ENCODE measurements at regions not wholly inside any gene's neighbourhood (a gene's known extent, or its start where the extent isn't known, plus 50 kb on each side); places are given as distances from the start of the nearest gene placed in this dataset.
"Not testable (repeated sequence)": the region's sequence is repeated elsewhere in the genome, so short reads cannot be mapped to it uniquely, and the experiment has no call there.

DNA sequence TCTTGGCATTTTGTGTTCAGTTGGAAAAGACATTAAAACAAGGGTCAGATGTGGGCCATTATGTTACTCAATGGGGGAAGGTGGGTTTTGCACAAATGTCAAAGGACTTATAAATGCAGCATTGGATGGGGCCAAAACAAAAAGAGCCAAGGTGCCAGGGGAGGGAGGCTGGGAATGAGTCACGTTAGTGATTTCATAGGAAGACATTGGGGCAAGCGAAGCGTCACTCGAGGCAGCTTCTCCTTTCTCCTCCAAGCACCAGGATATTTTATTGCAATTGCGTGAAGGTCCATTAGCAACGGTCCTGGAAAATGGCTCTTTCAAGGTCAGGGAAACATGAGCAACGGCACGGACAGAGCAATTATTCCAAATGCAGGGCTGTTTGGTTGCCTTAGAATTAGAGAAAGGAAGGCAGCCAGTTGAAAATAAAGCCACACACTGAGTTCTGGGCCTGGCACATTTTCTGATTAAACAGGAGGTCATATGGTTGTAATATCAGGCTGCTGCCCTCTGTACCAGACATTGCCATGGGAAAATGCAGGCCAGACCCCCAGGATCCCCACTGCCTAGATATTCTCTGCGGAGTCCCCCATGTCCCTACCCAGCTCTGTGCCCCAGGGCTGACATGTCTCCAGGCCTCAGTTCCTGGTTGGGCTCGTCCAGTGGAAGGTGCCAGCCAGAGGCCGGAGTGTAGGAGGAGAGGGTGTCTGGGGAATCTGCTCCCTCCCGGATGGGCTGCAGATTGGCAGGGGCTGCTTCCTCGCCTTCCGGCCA is 63.3 kb upstream of the NANOS1 start:
- no peak for DNase-seq (ENCODE audit: low read depth)

DNA sequence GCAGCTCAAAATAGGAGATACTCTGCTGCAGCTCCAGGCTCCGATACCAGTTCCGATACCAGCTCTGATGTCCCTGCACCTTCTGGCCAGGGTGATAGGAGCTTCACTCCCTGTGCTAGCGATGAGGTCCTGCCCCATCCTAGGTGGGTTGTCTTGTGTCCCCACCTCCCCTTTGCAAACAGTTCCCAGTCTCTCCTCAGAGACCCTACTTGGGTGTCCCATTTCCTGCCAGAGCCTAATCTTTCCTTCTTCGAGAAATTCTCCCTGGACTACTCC is 62.7 kb upstream of the NANOS1 start:
- DNase-seq (ENCODE audit: low read depth), result no peak

GRCh38 chr10:118967160-118967559 is 62.4 kb upstream of the NANOS1 start:
- no peak for DNase-seq (ENCODE audit: low read depth)

- DNase-seq (ENCODE audit: low read depth), result no peak
These were observed 61.5 kb upstream of the NANOS1 start for GRCh38 chr10:118968060-118968459.

DNA sequence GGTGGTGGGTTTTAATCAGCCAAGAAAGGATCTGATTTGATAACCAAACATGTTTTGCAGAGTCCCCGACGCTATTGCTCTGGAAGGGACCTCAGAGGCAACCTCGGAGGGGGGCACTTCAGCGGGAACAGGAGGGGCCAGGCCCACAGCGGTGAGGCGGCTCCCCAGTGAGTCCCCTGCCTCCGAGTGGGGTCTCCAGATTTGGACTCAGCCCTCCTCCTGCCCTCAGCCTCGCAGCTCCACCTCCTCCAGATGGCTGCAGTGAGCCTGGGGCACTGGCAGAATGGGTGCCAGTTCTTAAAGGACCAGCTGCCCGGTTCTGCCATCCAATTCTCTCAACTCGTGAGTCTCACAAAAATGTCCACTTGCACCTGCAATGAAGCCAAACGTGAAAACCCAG is 61.0 kb upstream of the NANOS1 start:
- no peak for DNase-seq (ENCODE audit: low read depth)

DNA sequence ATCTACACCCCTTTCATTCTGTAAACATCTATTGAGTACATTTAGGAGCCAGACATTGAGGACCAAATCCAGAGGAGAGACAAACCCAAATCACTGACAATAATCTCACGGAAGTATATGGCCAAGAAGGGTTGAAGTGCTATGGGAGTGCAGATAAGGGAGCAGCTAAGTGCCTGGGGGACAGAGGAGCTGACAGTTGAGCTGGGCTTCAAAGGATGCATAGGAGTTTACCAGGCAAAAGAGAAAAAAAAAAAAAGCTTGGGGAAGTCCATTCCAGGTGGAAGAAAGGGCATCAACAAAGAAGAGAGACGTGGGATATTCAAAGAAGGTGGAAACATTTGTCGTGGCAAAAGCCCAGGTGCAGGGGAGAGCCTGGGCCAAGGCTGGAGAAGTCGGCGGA is 60.5 kb upstream of the NANOS1 start:
- no peak for DNase-seq (ENCODE audit: low read depth)

DNA sequence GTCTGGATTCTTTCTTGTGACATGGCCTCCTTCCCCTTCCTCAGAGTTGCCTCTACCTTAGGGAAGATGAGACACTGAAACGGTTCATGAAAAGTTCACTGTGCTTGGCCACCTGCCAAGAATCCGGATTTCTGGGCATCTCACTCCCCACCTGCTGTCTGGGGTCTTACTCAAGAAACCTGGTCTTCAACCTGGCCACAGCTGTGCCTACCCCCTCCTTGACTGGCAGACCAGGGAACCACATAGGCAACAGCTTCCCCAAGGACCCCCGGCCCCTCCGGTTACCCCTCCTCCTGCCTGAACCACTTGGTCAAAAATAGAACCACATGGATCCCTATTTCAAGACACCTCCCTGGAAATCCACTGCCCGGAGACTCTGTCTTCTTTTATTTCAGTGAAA is 58.7 kb upstream of the NANOS1 start:
- no peak for DNase-seq (ENCODE audit: low read depth)

- no peak for DNase-seq (ENCODE audit: low read depth)
These were observed 58.3 kb upstream of the NANOS1 start for GRCh38 chr10:118971187-118971586.

DNA sequence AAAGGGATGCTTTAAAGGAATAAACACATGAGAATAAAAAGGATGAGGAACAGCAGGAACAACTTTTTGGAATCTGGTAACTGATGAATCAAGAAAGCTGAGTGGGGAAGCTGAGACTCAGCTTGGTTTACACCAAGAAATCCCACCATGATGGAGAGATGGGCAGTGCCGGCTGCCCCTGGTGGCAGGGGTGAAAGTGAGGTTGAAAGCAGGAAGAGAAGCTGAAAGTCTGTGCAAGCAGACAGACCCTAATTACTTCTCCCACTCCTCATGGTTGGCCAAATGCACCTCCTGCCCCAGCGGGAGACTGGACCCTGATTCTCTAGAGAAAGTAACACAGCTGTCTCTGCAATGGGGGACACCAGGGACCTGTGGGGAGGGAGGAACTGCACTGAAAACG is 57.6 kb upstream of the NANOS1 start:
- no peak for DNase-seq (ENCODE audit: low read depth)

DNA sequence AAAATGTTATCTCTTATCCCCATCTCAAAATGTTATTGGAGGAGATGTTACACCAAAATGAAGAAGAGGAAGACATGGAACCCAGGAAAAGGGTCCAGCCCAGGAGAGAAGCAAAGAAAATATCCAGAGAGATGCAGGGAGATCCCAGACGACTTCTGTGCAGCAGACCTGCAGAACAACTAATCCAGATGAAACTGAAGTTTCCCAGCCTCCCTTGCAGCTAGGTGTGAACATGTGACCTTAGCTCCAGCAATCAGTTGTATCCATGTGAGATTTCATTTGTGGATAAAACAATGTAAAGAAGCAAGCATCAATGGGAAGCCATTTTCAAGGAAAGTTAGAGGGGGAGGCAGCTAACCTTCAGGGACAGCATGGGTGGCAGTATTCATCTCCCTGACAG is 55.8 kb upstream of the NANOS1 start:
- no peak for DNase-seq (ENCODE audit: low read depth)

- no peak for DNase-seq (ENCODE audit: low read depth)
These were observed 54.6 kb upstream of the NANOS1 start for GRCh38 chr10:118974951-118975350.

DNA sequence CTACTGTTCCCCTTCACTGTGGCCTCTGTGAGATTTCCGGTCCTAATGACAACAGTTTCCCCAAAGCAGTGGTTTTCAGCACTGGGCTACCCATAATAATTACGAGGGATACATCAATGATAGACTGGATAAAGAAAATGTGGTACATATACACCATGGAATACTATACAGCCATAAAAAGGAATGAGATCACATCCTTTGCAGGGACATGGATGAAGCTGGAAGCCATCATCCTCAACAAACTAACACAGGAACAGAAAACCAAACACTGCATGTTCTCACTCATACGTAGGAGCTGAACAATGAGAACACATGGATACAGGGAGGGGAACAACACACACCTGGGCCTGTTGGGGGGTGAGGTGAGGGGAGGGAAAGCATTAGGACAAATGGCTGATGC is 53.3 kb upstream of the NANOS1 start:
- DNase-seq (ENCODE audit: low read depth), result not testable (repeated sequence)

DNA sequence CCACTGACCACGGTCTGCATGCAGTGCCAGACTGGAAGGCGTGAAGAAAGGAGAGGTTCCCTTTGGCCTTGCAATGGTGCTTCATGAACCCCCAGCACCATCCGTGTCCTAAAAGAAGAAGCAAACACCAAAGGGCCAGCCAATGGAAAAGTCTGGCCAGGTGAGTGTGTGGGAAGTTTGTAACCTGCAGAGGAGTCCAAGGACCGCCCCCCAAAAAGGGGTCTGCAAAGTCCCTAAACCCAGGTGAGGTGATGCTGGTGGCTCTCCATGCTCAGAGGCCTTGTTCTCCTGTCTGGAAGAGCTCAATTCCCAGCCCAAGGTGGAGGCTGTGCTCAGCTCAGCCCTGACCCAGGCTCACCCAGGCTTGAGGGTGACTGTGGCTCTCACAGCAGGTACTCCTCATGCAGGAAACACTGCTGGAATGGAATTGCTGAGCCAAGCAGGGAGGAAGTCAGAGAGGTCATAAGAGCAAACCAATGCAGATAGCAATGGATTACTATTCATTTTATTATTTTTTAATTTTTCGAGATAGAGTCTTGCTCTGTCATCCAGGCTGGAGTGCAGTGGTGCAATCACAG is 52.4 kb upstream of the NANOS1 start:
- no peak for DNase-seq (ENCODE audit: low read depth)

DNA sequence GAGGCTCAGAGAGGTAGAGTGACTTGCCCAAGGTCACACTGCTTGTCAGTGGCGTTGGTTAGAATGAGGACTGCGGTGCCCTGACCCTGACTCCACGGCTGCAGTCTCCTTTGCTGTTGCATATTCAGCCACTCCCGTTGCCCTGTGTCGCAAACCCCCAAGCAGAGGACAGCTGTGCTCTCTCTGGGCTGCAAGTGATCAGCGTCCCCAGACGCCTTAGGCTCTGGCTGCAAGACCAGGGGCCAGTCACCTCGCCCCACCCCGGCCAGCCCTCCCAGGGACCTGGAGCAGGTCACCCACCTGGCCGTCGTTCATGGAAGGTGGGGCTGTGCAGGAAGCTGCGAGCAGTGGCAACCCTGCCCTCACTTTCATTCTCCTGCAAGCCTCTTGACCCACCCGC is 51.7 kb upstream of the NANOS1 start:
- no peak for DNase-seq (ENCODE audit: low read depth)

- no peak for DNase-seq (ENCODE audit: low read depth)
These were observed 51.1 kb upstream of the NANOS1 start for GRCh38 chr10:118978316-118978997.

GRCh38 chr10:118978998-118979350 is 50.5 kb upstream of the NANOS1 start:
- no peak for DNase-seq (ENCODE audit: low read depth)

- DNase-seq (ENCODE audit: low read depth), result no peak
These were observed 49.9 kb upstream of the NANOS1 start for GRCh38 chr10:118979661-118980060.
